HG02759 (cell line): ENCODE measurements at regions not wholly inside any gene's neighbourhood (a gene's known extent, or its start where the extent isn't known, plus 50 kb on each side); places are given as distances from the start of the nearest gene placed in this dataset.

Source experiments
- ATAC-seq: cut with Tn5 transposase; IDR thresholded peaks from one replicate; pipeline ENCODE4 v1.9.1; 2021; ENCODE audit warnings: mild to moderate bottlenecking, moderate library complexity; ENCODE audit not compliant: unreplicated experiment

DNA sequence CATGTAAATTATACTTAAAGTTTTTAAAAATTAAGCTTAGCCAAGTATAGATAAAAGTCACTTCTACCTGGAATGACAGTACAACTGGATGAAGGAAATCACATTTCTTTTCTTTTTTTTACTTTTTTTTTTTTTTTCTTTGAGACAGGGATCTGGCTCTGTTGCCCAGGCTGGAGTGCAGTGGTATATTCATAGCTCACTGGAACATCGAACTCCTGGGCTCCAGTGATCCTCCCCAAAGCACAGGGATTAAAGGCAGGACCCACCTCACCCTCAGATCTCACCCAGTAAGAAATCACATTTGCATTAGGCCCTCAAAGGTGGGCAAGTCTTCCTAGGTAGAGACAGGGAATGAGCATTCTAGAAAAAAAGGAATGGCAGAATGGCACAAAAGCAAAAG, 69.5 kb upstream of the C1GALT1 start:
- no peak for ATAC-seq

DNA sequence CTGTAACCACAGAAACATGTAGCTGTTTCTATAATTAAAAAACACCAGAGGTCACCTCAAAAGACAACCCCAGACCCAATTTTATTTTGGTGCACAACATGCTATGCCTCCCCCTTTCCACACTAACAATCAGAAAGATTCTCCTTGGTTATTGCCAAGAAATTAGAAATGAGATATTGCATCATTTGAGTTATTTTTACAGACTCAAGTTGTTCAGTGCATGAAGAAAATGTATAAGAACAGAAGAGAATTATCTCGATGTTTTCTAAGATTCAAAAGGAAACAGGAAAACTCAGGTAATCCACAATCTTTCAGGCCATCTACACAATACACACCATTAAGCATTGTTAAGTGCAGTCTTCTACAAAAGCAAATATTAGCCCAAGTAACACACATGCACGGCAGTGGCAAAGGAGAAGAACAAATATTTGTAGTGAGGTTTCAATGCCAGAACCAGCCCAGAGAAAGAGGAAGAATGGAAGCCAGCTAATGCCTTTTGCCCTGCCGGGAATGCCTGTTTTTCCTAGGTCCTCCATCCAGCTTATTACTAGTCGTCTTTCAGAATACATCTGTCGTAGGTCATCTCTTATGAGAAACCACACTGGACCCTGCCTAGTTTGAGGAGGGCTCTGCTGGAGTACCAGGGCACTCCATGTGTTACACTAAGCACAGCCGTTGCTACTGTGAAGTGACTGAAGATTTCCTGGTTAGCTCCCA, 67.6 kb upstream of the C1GALT1 start:
- ATAC-seq, result no peak

DNA sequence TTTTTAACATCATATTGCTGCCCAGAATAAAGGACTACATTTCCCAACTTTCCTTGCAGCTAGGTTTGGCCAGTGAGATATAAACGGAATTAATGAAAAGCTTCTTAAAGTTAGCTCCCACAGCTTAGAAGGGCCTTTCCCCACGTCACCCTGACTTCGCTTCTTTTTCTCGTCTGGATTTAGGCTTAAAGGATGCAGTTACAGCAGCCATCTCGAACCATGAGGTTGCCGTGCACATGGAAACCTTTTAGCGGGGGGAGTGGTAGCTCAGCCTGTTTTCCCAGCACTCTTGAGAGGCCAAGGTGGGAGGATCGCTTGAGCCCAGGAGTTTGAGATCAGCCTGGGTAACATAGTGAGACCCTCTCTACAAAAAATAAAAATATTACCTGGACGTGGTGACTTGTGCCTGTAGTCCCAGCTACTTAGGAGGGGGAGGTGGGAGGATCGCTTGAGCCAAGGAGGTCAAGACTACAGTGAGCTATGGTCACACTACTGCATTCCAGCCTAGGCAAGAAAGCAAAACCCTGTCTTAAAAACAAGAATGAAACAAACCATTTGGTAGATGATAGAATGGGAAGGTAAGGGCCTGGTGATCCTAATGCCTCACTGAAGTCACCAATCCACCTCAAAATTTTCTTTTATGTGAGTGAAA, 64.3 kb upstream of the C1GALT1 start:
- no peak for ATAC-seq

DNA sequence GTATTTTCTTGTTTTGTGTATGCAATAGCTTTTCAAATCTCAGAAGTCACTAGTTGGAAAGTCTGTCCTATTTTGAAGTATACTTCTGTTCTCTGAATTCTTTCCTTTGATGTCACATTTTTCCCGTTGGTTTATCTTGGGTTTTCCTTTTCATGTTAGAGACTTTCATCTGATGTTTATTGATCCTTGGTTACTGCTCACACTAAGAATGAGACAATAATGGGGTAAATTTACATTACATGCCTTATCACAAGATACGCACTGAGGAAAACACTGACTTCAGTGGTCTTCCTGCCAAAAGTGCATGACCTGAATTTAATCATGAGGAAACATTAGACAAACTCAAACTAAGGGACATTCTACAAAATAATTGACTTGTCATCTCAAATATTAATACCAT, 63.5 kb upstream of the C1GALT1 start:
- no peak for ATAC-seq

DNA sequence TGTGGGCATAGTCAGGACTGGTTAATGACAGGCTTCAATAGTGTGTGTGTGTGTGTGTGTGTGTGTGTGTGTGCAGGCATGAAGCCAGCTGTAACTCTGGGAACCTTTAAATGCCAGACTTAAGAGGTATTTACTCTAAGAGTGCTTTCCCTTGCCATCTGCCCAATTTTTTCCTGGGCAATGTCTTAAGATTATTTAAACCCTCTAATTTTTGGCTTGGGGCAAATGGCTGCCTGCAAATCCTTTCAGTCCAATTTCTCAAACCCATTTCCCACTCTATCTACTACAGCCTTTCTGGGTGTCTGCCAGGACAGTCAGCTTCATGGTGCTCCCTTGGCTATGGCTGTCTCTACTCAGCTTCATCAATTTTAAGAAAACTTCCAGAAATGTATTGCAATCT, 62.6 kb upstream of the C1GALT1 start:
- ATAC-seq, result no peak

DNA sequence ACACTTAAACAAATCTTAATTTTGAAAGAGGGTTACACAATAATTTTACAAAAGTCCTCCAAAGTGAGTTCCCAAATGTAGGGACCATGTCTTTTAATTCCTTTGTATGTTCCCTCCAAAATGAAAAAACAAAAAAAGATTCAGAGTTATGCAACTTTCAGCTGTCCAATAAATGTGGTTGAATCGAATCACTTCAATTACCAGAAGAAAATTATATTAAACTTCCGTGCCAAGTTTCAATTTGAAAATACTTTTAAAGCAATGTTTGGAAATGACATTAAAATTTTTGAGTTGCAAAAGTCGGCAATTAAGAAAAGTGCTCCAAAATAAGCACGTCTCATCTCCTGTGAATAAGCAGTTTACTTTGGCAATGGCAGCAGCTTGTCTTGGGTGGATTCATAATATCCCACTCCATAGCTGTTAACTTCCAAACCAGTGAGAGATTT, 60.3 kb upstream of the C1GALT1 start:
- ATAC-seq, result no peak

DNA sequence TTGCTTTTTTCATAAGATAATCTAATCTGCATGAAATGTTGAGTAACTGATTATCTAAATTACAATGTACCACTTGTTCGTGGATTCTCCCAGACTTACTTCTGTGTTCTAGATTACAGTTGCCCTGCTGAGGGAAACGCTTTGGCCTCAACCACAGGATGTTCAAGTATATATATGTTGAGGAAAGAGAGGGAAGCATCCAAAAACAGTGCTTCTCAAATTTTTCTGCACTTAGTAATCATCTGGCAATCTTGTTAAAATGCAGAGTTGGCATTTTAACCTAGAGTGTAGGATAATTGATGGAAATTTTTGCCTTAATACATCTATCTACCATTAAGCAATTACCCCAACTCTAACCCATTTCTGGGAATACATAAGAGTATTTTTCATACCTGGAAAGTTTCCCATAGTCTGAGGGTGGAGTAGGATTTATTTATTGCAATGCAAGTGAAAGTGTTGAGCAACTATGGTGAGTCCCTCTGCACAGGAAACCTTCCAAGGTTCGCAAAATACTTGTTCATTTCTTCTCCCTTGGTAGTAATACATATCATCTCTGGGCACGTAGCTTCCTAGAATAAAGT, 59.6 kb upstream of the C1GALT1 start:
- no peak for ATAC-seq

DNA sequence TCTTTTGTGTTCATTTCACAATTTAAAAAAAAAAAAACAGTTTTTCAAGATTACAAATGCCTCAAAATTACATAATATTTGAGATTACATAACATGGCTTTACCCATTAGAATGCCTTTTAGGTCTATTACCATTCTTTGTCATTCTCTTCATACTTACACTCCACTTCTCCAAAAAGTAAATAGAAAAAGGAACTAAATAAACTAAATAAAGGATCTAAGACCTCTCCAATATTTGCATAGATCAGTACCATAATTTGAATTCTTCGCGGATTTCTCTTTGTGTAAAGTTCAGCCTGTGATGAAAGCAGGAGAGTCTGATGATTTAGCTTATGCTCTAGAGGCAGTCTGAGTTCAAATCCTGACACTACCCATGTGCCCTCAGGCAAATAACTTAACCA, 56.4 kb upstream of the C1GALT1 start:
- ATAC-seq, result no peak

DNA sequence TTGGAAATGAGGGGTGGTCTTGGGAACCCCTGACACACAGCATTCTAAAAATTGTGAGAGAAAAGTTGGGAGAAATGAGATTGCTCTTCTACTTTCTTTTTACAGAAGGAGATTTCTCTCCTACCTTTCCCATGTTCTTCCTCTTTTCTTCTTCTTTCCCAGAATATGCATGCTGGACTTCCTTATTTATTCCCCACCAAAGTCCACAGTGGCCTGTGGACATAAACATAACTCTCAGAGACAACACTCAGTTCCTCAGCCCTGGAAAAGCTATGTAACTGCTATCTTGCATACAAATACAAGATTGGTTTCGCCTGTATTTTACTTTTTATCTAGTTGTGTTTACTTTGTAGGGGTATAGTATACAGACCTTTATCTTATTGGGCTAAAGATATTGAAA, 54.6 kb upstream of the C1GALT1 start:
- no peak for ATAC-seq

DNA sequence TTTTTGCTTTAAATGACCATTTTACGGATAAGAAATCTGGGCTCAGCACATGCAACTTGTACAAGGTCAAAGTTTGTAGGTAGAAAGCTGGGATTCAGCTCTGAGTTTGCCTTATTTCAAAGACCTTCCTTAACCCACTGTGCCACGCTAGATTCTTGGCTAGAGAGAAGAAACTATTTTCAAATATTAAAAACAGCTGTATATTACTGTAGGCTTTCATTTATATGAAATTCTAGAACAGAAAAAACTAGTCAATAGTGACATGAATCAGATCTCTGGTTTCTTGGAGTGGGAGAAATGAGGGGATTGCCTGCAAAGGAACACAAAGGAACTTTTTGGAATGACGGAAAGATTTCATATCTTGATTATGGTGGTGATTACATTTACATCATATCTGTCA, 53.0 kb upstream of the C1GALT1 start:
- no peak for ATAC-seq

DNA sequence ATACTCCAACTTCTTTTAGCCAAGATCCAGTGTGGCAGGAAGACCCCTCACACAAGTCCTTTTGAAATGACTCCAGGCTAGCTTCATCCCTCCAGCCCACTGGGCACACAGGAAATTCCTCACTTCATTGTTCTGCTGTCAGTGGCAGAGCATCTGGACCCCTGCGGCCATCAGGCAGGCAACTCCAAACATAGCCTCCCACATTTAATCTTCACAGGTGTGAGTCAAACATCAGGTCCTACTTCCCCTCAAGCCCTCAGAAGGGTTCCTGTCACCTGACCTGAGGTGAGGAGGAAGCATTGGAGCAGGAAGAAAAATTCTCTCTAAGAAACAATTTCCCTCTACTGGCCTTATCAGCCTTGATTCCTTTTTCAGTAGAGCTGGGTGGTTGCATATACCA, 51.1 kb upstream of the C1GALT1 start:
- ATAC-seq, result no peak
